Astrocyte (in vitro differentiated cells and primary cell): ENCODE measurements at regions not wholly inside any gene's neighbourhood (a gene's known extent, or its start where the extent isn't known, plus 50 kb on each side); places are given as distances from the start of the nearest gene placed in this dataset.
A peak's percentile ranks its signal among the peaks of the same experiment; 100 is the strongest.

Experiments used
- DNase-seq: peaks from one replicate; pipeline ENCODE4 v3.0.0-alpha.2; 2010; ENCODE audit warnings: low read depth
- FAIRE-seq: peaks from 2 replicates; lab custom pipeline; 2011; peaks lifted over from hg19 to GRCh38; lab: Jason Lieb, UNC
- H2AFZ ChIP-seq: 2 replicates; pipeline ENCODE4 v1.6.0; 2012; ENCODE audit warnings: low read depth, low read length, inconsistent platforms
- H3K27ac ChIP-seq: 2 replicates; pipeline ENCODE4 v1.5.1; 2011; ENCODE audit warnings: low read depth, low read length, inconsistent platforms
- H3K27me3 ChIP-seq: 2 replicates; pipeline ENCODE4 v1.6.0; 2011; ENCODE audit warnings: low read length, inconsistent platforms; ENCODE audit not compliant: insufficient read depth
- H3K36me3 ChIP-seq: 2 replicates; pipeline ENCODE4 v1.5.1; 2011; ENCODE audit warnings: low read length, inconsistent platforms; ENCODE audit not compliant: insufficient read depth
- H3K4me1 ChIP-seq: 2 replicates; pipeline ENCODE4 v1.5.1; 2011; ENCODE audit warnings: low read length, inconsistent platforms; ENCODE audit not compliant: insufficient read depth
- H3K4me2 ChIP-seq: 2 replicates; pipeline ENCODE4 v1.6.0; 2012; ENCODE audit warnings: low read length, inconsistent platforms
- H3K4me3 ChIP-seq: 2 replicates; pipeline ENCODE4 v1.5.1; 2011; ENCODE audit warnings: low read depth, mild to moderate bottlenecking, low read length, inconsistent platforms; ENCODE audit not compliant: insufficient read depth
- H3K79me2 ChIP-seq: 2 replicates; pipeline ENCODE4 v1.6.0; 2012; ENCODE audit warnings: mild to moderate bottlenecking, low read length, inconsistent platforms; ENCODE audit not compliant: insufficient read depth
- H3K9ac ChIP-seq: 2 replicates; pipeline ENCODE4 v1.6.0; 2012; ENCODE audit warnings: mild to moderate bottlenecking, low read length, inconsistent platforms
- H3K9me3 ChIP-seq: 2 replicates; pipeline ENCODE4 v1.5.1; 2012; ENCODE audit warnings: low read depth, mild to moderate bottlenecking, low read length, inconsistent platforms; ENCODE audit not compliant: insufficient read depth
- H4K20me1 ChIP-seq: 2 replicates; pipeline ENCODE4 v1.6.0; 2012; ENCODE audit warnings: low read length, inconsistent platforms; ENCODE audit not compliant: insufficient read depth
- H3K27ac Mint-ChIP-seq: one replicate; pipeline ENCODE4 v1.8.0; 2021; ENCODE audit warnings: mild to moderate bottlenecking, mixed read lengths; ENCODE audit not compliant: unreplicated experiment
- H3K27me3 Mint-ChIP-seq: one replicate; pipeline ENCODE4 v1.8.0; 2021; ENCODE audit warnings: low read depth, mixed read lengths; ENCODE audit not compliant: unreplicated experiment
- H3K36me3 Mint-ChIP-seq: one replicate; pipeline ENCODE4 v1.8.0; 2021; ENCODE audit warnings: low read depth, mixed read lengths; ENCODE audit not compliant: unreplicated experiment
- H3K4me1 Mint-ChIP-seq: one replicate; pipeline ENCODE4 v1.8.0; 2021; ENCODE audit warnings: low read depth, mixed read lengths; ENCODE audit not compliant: unreplicated experiment
- H3K4me3 Mint-ChIP-seq: one replicate; pipeline ENCODE4 v1.8.0; 2021; ENCODE audit warnings: mild to moderate bottlenecking, moderate library complexity, mixed read lengths; ENCODE audit not compliant: unreplicated experiment
- H3K9me3 Mint-ChIP-seq: one replicate; pipeline ENCODE4 v1.8.0; 2021; ENCODE audit warnings: mild to moderate bottlenecking, mixed read lengths; ENCODE audit not compliant: unreplicated experiment
- CTCF ChIP-seq: IDR thresholded peaks from 2 replicates; pipeline ENCODE4 v1.5.1; 2011; ENCODE audit warnings: low read depth, mild to moderate bottlenecking, inconsistent platforms, low read length, moderate library complexity; ENCODE audit not compliant: insufficient read depth
- EZH2 ChIP-seq: IDR thresholded peaks from 2 replicates; pipeline ENCODE4 v1.6.1; 2012; ENCODE audit warnings: mild to moderate bottlenecking, low read length, inconsistent platforms; ENCODE audit not compliant: insufficient read depth

GRCh38 chr1:219281831-219282230, 108.2 kb downstream of the LYPLAL1 start:
- Histone ChIP-seq H3K9ac (no peak overlapping the region), H3K79me2 (no peaks in the 10 kb centered on the region), H3K4me3 (no peak overlapping the region), H3K27ac (no peak overlapping the region), H3K36me3 (no peaks in the 10 kb centered on the region), H2AFZ (no peak overlapping the region), H3K27me3 (no peaks in the 10 kb centered on the region), H3K9me3 (no peaks in the 10 kb centered on the region), H3K4me1 (peaks cover 12% of the 10 kb centered on the region), H4K20me1 (no peaks in the 10 kb centered on the region), H3K4me2 (no peak overlapping the region)
- Mint-ChIP-seq H3K27ac (no peak overlapping the region), H3K27me3 (no peaks in the 10 kb centered on the region), H3K4me1 (no peaks in the 10 kb centered on the region), H3K36me3 (no peaks in the 10 kb centered on the region), H3K9me3 (no peaks in the 10 kb centered on the region), H3K4me3 (no peak overlapping the region)
- DNase-seq (no peak), FAIRE-seq (no peak)
- TF ChIP-seq CTCF (no peak), EZH2 (no peak)

GRCh38 chr1:219279017-219279770, 105.5 kb downstream of the LYPLAL1 start:
- no peak overlapping the region for H3K4me3 ChIP-seq
- peak; percentile 29 for FAIRE-seq
- H3K4me1 Mint-ChIP-seq: no peaks in the 10 kb centered on the region

More at GRCh38 chr1:219279017-219279770, 105.5 kb downstream of the LYPLAL1 start:
- H4K20me1 ChIP-seq: no peaks in the 10 kb centered on the region
- no peaks in the 10 kb centered on the region for H3K27me3 Mint-ChIP-seq
- no peak for TF ChIP-seq EZH2
- TF ChIP-seq CTCF: no peak
- H3K27ac Mint-ChIP-seq: no peak overlapping the region
- H3K27ac ChIP-seq: peak overlapping the region; percentile 72
- H3K36me3 Mint-ChIP-seq: no peaks in the 10 kb centered on the region
- peak overlapping the region; percentile 27 for H3K9ac ChIP-seq
- H3K4me1 ChIP-seq: peaks cover 12% of the 10 kb centered on the region
- H3K9me3 Mint-ChIP-seq: no peaks in the 10 kb centered on the region
- no peaks in the 10 kb centered on the region for H3K27me3 ChIP-seq
- H3K79me2 ChIP-seq: no peaks in the 10 kb centered on the region
- H3K36me3 ChIP-seq: no peaks in the 10 kb centered on the region
- peak overlapping the region; percentile 17 for H3K4me2 ChIP-seq
- peak; percentile 91 for DNase-seq
- no peaks in the 10 kb centered on the region for H3K9me3 ChIP-seq
- no peak overlapping the region for H3K4me3 Mint-ChIP-seq
- no peak overlapping the region for H2AFZ ChIP-seq
